GM23338 (cell line): ENCODE measurements at regions not wholly inside any gene's neighbourhood (a gene's known extent, or its start where the extent isn't known, plus 50 kb on each side); places are given as distances from the start of the nearest gene placed in this dataset.

Source experiments
- ATAC-seq: fragments of 200-7000 bp; cut with Tn5 transposase; 3 replicates; pipeline ENCODE4 v1.9.1; 2020
- DNase-seq: peaks from one replicate; pipeline ENCODE4 v3.0.0-alpha.2; 2015; ENCODE audit warnings: low spot score
- H2AFZ ChIP-seq: fragments of 200-600 bp; sonication (generic); 2 replicates; pipeline ENCODE4 v1.8.0; 2016; ENCODE audit warnings: antibody characterized with exemption, mild to moderate bottlenecking, moderate library complexity
- H3F3A ChIP-seq: fragments of 200-600 bp; sonication (generic); replicated peaks from 2 replicates; pipeline ENCODE4 v1.8.0; 2017; ENCODE audit warnings: antibody characterized with exemption, mixed run types, low read depth
- H3K27ac ChIP-seq: fragments of 200-600 bp; sonication (generic); 2 replicates; pipeline ENCODE4 v1.6.1; 2016; ENCODE audit warnings: low read depth
- H3K27me3 ChIP-seq: fragments of 200-600 bp; sonication (generic); 2 replicates; pipeline ENCODE4 v1.8.0; 2016; ENCODE audit warnings: mild to moderate bottlenecking, mixed run types, moderate library complexity; ENCODE audit not compliant: insufficient read depth
- H3K36me3 ChIP-seq: fragments of 200-600 bp; sonication (generic); 2 replicates; pipeline ENCODE4 v1.8.0; 2016; ENCODE audit warnings: mild to moderate bottlenecking; ENCODE audit not compliant: insufficient read depth
- H3K4me1 ChIP-seq: fragments of 200-600 bp; sonication (generic); 2 replicates; pipeline ENCODE4 v1.8.0; 2016; ENCODE audit warnings: mild to moderate bottlenecking, moderate library complexity; ENCODE audit not compliant: insufficient read depth
- H3K4me2 ChIP-seq: fragments of 200-600 bp; sonication (generic); 2 replicates; pipeline ENCODE4 v1.7.1; 2017; ENCODE audit warnings: mixed run types
- H3K4me3 ChIP-seq: fragments of 200-600 bp; sonication (generic); 2 replicates; pipeline ENCODE4 v1.6.1; 2016; ENCODE audit warnings: mixed run types
- H3K79me2 ChIP-seq: fragments of 200-600 bp; sonication (generic); replicated peaks from 2 replicates; pipeline ENCODE4 v1.8.0; 2017; ENCODE audit warnings: mild to moderate bottlenecking; ENCODE audit not compliant: insufficient read depth
- H3K9me2 ChIP-seq: fragments of 200-600 bp; sonication (generic); 2 replicates; pipeline ENCODE4 v1.8.0; 2017; ENCODE audit not compliant: insufficient read depth
- H4K20me1 ChIP-seq: fragments of 200-600 bp; sonication (generic); replicated peaks from 2 replicates; pipeline ENCODE4 v1.8.0; 2017; ENCODE audit warnings: mild to moderate bottlenecking; ENCODE audit not compliant: insufficient read depth
- H3K27ac Mint-ChIP-seq: 2 replicates; pipeline ENCODE4 v1.8.0; 2020; ENCODE audit warnings: inconsistent platforms, mild to moderate bottlenecking, moderate library complexity, mixed read lengths
- H3K27me3 Mint-ChIP-seq: 3 replicates; pipeline ENCODE4 v1.8.0; 2022; ENCODE audit warnings: low read depth, mild to moderate bottlenecking, moderate library complexity, mixed read lengths, inconsistent platforms; ENCODE audit not compliant: insufficient read depth, poor library complexity
- H3K36me3 Mint-ChIP-seq: 3 replicates; pipeline ENCODE4 v1.8.0; 2021; ENCODE audit warnings: low read depth, mild to moderate bottlenecking, inconsistent platforms, moderate library complexity, mixed read lengths
- H3K4me1 Mint-ChIP-seq: 3 replicates; pipeline ENCODE4 v1.8.0; 2020; ENCODE audit warnings: mild to moderate bottlenecking, inconsistent platforms, mixed read lengths
- H3K4me3 Mint-ChIP-seq: 3 replicates; pipeline ENCODE4 v1.8.0; 2021; ENCODE audit warnings: moderate library complexity, mild to moderate bottlenecking, inconsistent platforms, mixed read lengths
- H3K9me3 Mint-ChIP-seq: 3 replicates; pipeline ENCODE4 v1.8.0; 2020; ENCODE audit warnings: moderate library complexity, mild to moderate bottlenecking, inconsistent platforms, mixed read lengths
- CREB1 ChIP-seq: fragments of 250-450 bp; sonication (Bioruptor Pico); IDR thresholded peaks from 2 replicates; pipeline ENCODE4 v1.5.0; 2020; ENCODE audit warnings: low read depth, mild to moderate bottlenecking, moderate library complexity
- EZH2 ChIP-seq: fragments of 200-600 bp; sonication (generic); IDR thresholded peaks from one replicate; pipeline ENCODE4 v1.8.0; 2017; ENCODE audit warnings: antibody characterized with exemption, mild to moderate bottlenecking, low read depth; ENCODE audit not compliant: unreplicated experiment
- EZH2phosphoT487 ChIP-seq: fragments of 200-600 bp; sonication (generic); IDR thresholded peaks from one replicate; pipeline ENCODE4 v1.8.1; 2018; ENCODE audit warnings: antibody characterized with exemption; ENCODE audit not compliant: unreplicated experiment
- JUNB ChIP-seq: IDR thresholded peaks from one replicate; pipeline ENCODE4 v1.6.1; 2016; ENCODE audit warnings: antibody characterized with exemption; ENCODE audit not compliant: unreplicated experiment
- NANOG ChIP-seq: IDR thresholded peaks from 2 replicates; pipeline ENCODE4 v1.6.1; 2016; ENCODE audit warnings: antibody characterized with exemption, borderline replicate concordance
- POLR2AphosphoS5 ChIP-seq: IDR thresholded peaks from 2 replicates; pipeline ENCODE4 v1.6.1; 2016; ENCODE audit warnings: antibody characterized with exemption, low read depth
- STAT1 ChIP-seq: IDR thresholded peaks from one replicate; pipeline ENCODE4 v1.6.1; 2016; ENCODE audit warnings: antibody characterized with exemption; ENCODE audit not compliant: unreplicated experiment
- ZNF114 ChIP-seq: fragments of 250-450 bp; sonication (Bioruptor Pico); IDR thresholded peaks from 2 replicates; pipeline ENCODE4 v1.5.0; 2020; ENCODE audit warnings: mild to moderate bottlenecking, moderate library complexity
- ZNF331 ChIP-seq: fragments of 250-450 bp; sonication (Bioruptor Pico); IDR thresholded peaks from 2 replicates; pipeline ENCODE4 v1.5.0; 2020; ENCODE audit warnings: low read depth, mild to moderate bottlenecking, moderate library complexity
- TF ChIP-seq, protein P1 (sequence below), 2 experiments: fragments of 200-600 bp in 1 of 2; sonication (generic) in 1 of 2; conservative IDR thresholded peaks; 2 replicates each; pipeline versions ENCODE4 v1.5.1 to v1.6.1; 2016 to 2017; ENCODE audit warnings: antibody characterized with exemption in 2 of 2, low read depth in 2 of 2, mild to moderate bottlenecking in 2 of 2, moderate library complexity in 1 of 2
- TF ChIP-seq, protein P2 (sequence below): fragments of 250-450 bp; sonication (Bioruptor Pico); IDR thresholded peaks from 2 replicates; pipeline ENCODE4 v1.5.0; 2020; ENCODE audit warnings: mild to moderate bottlenecking, moderate library complexity
- TF ChIP-seq, protein P3 (sequence below): IDR thresholded peaks from one replicate; pipeline ENCODE4 v1.6.1; 2018; ENCODE audit warnings: antibody characterized with exemption; ENCODE audit not compliant: unreplicated experiment
- TF ChIP-seq, protein P4 (sequence below): IDR thresholded peaks from 2 replicates; pipeline ENCODE4 v1.6.1; 2016; ENCODE audit warnings: antibody characterized with exemption

DNA sequence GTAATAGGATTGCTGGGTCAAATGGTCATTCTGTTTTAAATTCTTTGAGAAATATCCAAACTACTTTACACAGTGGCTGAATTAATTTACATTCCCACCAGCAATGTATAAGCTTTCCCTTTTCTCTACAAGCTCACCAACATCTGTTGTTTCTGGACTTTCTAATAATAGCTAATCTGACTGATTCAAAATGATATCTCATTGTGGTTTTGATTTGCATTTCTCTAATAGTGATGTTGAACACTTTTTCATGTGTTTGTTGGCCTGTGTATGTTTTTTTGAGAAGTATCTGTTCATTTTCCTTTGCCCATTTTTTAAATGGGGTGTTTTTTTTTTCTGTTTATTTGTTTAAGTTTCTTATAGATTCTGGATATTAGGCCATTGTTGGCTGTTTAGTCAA is 659.0 kb upstream of the GNPDA2 start:
- Histone ChIP-seq H3K4me2 (no peak overlapping the region), H3K4me3 (no peak overlapping the region), H3K79me2 (no peaks in the 10 kb centered on the region), H4K20me1 (no peaks in the 10 kb centered on the region), H3F3A (no peaks in the 10 kb centered on the region), H3K9me2 (no peaks in the 10 kb centered on the region), H3K4me1 (peaks cover 11% of the 10 kb centered on the region), H2AFZ (no peak overlapping the region), H3K27me3 (no peaks in the 10 kb centered on the region), H3K27ac (no peak overlapping the region), H3K36me3 (no peaks in the 10 kb centered on the region)
- peaks cover 3% of the 10 kb centered on the region for H3K27me3 Mint-ChIP-seq
- no peak for ATAC-seq
- DNase-seq, result no peak
- TF ChIP-seq EZH2phosphoT487 (no peak), JUNB (no peak), CREB1 (no peak), POLR2AphosphoS5 (no peak), ZNF331 (CRISPR knock-in tag) (no peak), STAT1 (no peak), NANOG (no peak), ZNF114 (CRISPR knock-in tag) (no peak), EZH2 (no peak)
- TF ChIP-seq, protein P1, sequence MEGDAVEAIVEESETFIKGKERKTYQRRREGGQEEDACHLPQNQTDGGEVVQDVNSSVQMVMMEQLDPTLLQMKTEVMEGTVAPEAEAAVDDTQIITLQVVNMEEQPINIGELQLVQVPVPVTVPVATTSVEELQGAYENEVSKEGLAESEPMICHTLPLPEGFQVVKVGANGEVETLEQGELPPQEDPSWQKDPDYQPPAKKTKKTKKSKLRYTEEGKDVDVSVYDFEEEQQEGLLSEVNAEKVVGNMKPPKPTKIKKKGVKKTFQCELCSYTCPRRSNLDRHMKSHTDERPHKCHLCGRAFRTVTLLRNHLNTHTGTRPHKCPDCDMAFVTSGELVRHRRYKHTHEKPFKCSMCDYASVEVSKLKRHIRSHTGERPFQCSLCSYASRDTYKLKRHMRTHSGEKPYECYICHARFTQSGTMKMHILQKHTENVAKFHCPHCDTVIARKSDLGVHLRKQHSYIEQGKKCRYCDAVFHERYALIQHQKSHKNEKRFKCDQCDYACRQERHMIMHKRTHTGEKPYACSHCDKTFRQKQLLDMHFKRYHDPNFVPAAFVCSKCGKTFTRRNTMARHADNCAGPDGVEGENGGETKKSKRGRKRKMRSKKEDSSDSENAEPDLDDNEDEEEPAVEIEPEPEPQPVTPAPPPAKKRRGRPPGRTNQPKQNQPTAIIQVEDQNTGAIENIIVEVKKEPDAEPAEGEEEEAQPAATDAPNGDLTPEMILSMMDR (conservative IDR thresholded peaks at IDR 0.05; ENCODE audit: low read depth in 2 of 2), result no peak
- TF ChIP-seq, protein P2, sequence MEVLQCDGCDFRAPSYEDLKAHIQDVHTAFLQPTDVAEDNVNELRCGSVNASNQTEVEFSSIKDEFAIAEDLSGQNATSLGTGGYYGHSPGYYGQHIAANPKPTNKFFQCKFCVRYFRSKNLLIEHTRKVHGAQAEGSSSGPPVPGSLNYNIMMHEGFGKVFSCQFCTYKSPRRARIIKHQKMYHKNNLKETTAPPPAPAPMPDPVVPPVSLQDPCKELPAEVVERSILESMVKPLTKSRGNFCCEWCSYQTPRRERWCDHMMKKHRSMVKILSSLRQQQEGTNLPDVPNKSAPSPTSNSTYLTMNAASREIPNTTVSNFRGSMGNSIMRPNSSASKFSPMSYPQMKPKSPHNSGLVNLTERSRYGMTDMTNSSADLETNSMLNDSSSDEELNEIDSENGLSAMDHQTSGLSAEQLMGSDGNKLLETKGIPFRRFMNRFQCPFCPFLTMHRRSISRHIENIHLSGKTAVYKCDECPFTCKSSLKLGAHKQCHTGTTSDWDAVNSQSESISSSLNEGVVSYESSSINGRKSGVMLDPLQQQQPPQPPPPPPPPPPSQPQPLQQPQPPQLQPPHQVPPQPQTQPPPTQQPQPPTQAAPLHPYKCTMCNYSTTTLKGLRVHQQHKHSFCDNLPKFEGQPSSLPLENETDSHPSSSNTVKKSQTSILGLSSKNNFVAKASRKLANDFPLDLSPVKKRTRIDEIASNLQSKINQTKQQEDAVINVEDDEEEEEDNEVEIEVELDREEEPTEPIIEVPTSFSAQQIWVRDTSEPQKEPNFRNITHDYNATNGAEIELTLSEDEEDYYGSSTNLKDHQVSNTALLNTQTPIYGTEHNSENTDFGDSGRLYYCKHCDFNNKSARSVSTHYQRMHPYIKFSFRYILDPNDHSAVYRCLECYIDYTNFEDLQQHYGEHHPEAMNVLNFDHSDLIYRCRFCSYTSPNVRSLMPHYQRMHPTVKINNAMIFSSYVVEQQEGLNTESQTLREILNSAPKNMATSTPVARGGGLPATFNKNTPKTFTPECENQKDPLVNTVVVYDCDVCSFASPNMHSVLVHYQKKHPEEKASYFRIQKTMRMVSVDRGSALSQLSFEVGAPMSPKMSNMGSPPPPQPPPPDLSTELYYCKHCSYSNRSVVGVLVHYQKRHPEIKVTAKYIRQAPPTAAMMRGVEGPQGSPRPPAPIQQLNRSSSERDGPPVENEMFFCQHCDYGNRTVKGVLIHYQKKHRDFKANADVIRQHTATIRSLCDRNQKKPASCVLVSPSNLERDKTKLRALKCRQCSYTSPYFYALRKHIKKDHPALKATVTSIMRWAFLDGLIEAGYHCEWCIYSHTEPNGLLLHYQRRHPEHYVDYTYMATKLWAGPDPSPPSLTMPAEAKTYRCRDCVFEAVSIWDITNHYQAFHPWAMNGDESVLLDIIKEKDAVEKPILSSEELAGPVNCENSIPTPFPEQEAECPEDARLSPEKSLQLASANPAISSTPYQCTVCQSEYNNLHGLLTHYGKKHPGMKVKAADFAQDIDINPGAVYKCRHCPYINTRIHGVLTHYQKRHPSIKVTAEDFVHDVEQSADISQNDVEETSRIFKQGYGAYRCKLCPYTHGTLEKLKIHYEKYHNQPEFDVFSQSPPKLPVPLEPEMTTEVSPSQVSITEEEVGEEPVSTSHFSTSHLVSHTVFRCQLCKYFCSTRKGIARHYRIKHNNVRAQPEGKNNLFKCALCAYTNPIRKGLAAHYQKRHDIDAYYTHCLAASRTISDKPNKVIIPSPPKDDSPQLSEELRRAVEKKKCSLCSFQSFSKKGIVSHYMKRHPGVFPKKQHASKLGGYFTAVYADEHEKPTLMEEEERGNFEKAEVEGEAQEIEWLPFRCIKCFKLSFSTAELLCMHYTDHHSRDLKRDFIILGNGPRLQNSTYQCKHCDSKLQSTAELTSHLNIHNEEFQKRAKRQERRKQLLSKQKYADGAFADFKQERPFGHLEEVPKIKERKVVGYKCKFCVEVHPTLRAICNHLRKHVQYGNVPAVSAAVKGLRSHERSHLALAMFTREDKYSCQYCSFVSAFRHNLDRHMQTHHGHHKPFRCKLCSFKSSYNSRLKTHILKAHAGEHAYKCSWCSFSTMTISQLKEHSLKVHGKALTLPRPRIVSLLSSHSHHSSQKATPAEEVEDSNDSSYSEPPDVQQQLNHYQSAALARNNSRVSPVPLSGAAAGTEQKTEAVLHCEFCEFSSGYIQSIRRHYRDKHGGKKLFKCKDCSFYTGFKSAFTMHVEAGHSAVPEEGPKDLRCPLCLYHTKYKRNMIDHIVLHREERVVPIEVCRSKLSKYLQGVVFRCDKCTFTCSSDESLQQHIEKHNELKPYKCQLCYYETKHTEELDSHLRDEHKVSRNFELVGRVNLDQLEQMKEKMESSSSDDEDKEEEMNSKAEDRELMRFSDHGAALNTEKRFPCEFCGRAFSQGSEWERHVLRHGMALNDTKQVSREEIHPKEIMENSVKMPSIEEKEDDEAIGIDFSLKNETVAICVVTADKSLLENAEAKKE (CRISPR knock-in tag), result no peak
- TF ChIP-seq, protein P3, sequence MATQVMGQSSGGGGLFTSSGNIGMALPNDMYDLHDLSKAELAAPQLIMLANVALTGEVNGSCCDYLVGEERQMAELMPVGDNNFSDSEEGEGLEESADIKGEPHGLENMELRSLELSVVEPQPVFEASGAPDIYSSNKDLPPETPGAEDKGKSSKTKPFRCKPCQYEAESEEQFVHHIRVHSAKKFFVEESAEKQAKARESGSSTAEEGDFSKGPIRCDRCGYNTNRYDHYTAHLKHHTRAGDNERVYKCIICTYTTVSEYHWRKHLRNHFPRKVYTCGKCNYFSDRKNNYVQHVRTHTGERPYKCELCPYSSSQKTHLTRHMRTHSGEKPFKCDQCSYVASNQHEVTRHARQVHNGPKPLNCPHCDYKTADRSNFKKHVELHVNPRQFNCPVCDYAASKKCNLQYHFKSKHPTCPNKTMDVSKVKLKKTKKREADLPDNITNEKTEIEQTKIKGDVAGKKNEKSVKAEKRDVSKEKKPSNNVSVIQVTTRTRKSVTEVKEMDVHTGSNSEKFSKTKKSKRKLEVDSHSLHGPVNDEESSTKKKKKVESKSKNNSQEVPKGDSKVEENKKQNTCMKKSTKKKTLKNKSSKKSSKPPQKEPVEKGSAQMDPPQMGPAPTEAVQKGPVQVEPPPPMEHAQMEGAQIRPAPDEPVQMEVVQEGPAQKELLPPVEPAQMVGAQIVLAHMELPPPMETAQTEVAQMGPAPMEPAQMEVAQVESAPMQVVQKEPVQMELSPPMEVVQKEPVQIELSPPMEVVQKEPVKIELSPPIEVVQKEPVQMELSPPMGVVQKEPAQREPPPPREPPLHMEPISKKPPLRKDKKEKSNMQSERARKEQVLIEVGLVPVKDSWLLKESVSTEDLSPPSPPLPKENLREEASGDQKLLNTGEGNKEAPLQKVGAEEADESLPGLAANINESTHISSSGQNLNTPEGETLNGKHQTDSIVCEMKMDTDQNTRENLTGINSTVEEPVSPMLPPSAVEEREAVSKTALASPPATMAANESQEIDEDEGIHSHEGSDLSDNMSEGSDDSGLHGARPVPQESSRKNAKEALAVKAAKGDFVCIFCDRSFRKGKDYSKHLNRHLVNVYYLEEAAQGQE, result no peak
- TF ChIP-seq, protein P4, sequence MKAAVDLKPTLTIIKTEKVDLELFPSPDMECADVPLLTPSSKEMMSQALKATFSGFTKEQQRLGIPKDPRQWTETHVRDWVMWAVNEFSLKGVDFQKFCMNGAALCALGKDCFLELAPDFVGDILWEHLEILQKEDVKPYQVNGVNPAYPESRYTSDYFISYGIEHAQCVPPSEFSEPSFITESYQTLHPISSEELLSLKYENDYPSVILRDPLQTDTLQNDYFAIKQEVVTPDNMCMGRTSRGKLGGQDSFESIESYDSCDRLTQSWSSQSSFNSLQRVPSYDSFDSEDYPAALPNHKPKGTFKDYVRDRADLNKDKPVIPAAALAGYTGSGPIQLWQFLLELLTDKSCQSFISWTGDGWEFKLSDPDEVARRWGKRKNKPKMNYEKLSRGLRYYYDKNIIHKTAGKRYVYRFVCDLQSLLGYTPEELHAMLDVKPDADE, result no peak
- no peaks in the 10 kb centered on the region for H3K36me3 Mint-ChIP-seq
- H3K9me3 Mint-ChIP-seq, result peaks cover 71% of the 10 kb centered on the region
- no peak overlapping the region for H3K4me3 Mint-ChIP-seq
- H3K4me1 Mint-ChIP-seq, result peaks cover 3% of the 10 kb centered on the region; the same call in 2 of the 3 replicates
- H3K27ac Mint-ChIP-seq, result no peak overlapping the region
